GM18502 (cell line): ENCODE measurements at regions not wholly inside any gene's neighbourhood (a gene's known extent, or its start where the extent isn't known, plus 50 kb on each side); places are given as distances from the start of the nearest gene placed in this dataset.

Experiments used
- ATAC-seq: cut with Tn5 transposase; IDR thresholded peaks from one replicate; pipeline ENCODE4 v1.9.1; 2021; ENCODE audit warnings: mild to moderate bottlenecking; ENCODE audit not compliant: unreplicated experiment, poor library complexity

GRCh38 chrX:42943051-42943974 is 165.3 kb upstream of the PPP1R2C start:
- peak; percentile 75 for ATAC-seq

DNA sequence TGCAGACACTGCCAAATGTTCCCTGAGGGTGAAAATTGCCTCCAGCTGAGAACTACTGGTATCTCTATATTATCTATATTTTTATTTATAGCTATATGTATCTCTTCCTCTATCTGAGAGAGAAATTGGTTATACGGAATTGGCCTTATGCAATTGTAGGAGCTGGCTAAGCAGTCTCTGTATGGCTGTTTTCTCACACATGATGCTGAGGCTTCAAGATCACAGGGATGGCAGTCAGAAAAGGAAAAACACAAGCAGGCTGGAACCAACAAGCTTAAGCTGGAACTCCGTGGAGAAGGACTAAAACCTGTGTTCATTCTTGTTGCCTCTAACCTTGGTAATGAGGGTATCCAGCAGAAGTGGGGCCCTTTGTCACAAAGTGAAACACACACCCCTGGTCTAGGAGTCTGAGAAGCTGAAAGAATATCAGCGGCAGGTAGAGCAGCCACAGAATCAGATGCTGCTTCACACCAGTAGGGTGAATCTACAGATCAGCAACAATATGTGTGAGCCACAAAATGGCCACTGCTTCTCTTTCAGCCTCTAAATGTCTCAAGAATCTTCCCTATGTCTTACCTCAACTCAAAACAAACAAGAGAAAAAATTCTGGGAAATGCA is 166.5 kb upstream of the PPP1R2C start:
- ATAC-seq = no peak

- no peak for ATAC-seq
These were observed 168.7 kb upstream of the PPP1R2C start for GRCh38 chrX:42946544-42947194.

- no peak for ATAC-seq
These were observed 171.0 kb upstream of the PPP1R2C start for GRCh38 chrX:42948723-42949657.

DNA sequence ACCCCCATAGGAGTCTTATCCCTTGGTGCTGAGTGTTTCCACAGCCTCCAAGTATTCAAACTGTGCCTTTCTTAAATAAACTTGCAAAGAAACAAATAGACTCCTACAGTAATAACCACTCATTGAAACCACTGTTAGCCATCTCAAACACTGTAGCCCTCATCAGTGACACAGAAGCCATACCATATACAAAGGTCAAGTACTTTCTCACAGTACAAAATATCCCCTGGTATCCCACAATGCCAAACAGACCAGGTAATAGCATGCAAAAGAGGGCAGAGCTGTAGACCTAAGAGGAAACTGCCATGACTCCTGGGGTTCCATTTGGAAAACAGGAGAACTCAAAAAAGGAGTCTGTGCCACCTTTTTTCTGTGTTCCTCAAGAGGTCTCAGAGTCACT is 173.8 kb upstream of the PPP1R2C start:
- no peak for ATAC-seq

DNA sequence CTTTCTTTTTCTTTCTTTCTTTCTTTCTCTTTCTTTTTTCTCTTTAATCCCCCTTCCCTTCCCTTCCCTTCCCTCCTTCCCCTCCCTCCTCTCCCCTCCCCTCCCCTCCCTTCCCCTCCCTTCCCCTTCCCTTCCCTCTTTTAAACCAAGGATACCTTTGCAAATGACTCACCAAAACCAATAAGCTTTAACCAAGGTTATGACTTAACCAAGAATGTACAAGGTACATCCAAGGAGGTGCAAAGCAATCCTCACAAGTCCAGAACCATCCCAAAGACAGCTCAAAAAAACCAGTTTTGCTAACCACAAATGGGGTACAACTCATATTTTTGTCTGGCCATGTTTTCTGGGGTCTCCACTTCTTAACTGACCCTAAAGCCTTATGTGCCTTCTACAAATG is 174.7 kb upstream of the PPP1R2C start:
- no peak for ATAC-seq

DNA sequence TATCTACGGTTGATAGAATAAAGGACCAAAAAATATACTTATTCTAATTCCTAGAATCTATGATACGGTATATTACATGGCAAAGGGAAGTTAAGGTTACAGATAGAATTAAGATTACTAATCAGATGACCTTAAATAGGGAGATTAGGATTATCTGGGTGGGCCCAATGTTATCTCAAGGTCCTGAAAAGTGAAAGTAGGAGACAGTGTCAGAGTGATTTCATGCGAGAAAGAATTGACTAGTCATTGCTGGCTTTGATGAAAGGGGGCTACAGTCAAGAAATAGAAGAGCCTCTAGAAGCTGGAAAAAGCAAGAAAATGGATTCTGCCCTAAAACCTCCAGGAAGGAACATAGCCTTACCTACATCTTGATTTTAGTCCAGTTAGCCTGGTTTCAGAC is 176.9 kb upstream of the PPP1R2C start:
- ATAC-seq = peak; percentile 33

DNA sequence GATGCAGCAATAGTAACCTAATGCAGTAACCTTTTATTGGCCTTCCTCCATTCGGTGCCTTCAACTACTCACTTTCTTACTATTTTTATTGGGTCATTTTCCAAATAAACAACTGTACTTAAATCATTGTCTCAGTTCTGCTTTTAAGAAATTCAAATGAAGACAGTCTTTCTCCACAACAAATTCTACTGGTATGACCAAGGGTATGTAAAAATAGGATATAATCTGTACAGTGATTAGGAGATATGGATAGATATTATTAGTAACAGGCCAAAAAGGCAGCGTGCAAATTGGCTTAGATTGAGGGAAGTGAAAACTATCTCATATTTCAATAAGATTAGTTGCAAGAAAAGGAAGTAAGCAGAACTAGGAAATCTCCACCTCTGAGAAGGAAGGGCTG is 177.4 kb upstream of the PPP1R2C start:
- ATAC-seq = peak; percentile 88

DNA sequence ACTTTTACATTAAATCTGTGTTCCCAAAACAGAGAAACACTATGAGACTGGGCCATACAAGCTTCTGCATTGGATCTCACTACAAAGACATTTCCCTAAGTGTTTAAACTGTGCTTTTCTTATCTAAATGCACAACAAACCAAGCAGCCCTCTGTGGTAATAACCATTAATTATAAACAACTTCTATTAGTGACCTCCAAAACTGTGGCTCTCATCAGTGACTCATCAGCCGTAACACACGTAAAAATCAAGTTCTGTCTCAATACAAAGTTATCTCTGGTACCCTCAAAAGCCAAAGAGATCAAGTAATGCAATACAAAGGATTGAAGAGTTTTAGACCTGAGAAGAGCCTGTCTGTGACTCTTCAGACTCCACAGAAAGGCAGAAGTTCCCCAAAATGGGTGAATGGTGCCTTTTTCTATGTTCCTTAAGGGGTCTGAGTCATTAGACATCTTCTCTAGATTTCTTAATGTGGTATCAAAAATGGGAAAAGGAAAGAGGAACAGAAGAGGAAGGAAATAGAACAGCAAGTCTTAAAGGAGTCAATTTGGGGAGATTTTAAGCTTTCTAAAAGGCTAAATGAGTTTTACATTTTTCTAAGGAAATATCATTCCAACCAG is 189.8 kb upstream of the PPP1R2C start:
- no peak for ATAC-seq

DNA sequence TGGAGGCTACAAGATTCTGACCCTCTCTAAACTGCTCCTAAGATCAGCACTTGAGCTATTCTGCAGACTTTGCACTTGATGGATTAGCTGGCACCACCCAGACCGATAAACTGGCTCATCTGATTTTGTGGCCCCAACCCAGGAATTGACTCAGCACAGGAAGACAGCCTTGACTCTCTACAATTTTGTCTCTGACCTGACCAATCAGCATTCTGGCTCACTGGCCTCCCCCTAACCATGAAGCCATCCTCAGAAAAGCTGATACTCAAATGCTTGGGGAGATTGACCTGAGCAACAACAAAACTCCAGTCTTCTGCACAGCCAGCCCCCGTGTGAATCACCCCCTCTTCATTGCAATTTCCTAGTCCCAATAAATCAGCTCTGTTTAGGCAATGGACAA is 195.4 kb upstream of the PPP1R2C start:
- ATAC-seq = no peak

- ATAC-seq = no peak
These were observed 197.9 kb upstream of the PPP1R2C start for GRCh38 chrX:42975906-42976305.

GRCh38 chrX:42976746-42977366 is 198.9 kb upstream of the PPP1R2C start:
- ATAC-seq = peak; percentile 52

GRCh38 chrX:42978655-42979379 is 200.9 kb upstream of the PPP1R2C start:
- no peak for ATAC-seq

GRCh38 chrX:42988700-42989099 is 210.7 kb upstream of the PPP1R2C start:
- ATAC-seq = no peak

GRCh38 chrX:42992199-42992943 is 214.4 kb upstream of the PPP1R2C start:
- no peak for ATAC-seq

GRCh38 chrX:42996861-42997260 is 218.9 kb upstream of the PPP1R2C start:
- ATAC-seq = no peak

DNA sequence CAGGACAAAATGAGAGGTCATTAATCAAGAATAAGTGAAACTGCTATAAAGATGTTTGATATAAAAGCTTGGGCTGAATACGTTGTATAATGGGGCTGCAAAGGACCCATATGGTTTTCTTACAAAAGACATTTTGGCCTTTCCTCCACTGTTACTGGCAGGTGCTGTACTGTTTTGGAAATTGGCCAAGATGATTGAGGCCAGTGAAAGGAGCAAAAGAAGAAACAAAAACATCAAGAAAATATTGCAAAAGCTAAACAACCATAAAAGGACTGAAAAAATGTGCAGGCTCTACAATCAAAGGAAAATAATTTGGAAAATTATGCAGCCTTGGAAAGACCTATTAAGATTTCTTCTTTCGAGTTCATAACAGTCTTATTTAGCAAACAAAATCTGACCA is 222.2 kb upstream of the PPP1R2C start:
- no peak for ATAC-seq
